Trophoblast cell (in vitro differentiated cells and primary cell): ENCODE measurements at regions not wholly inside any gene's neighbourhood (a gene's known extent, or its start where the extent isn't known, plus 50 kb on each side); places are given as distances from the start of the nearest gene placed in this dataset.
"Not testable (repeated sequence)": the region's sequence is repeated elsewhere in the genome, so short reads cannot be mapped to it uniquely, and the experiment has no call there.

ENCODE experiments used
- DNase-seq, 2 donors: peaks; one replicate each; pipeline ENCODE4 v3.0.0-alpha.2; 2016
- H2AFZ ChIP-seq: 2 replicates; pipeline ENCODE4 v1.6.1; 2013; ENCODE audit warnings: low read length, moderate library complexity, mild to moderate bottlenecking; ENCODE audit not compliant: insufficient read depth, poor library complexity
- H2AK5ac ChIP-seq: 2 replicates; pipeline ENCODE4 v1.6.1; 2013; ENCODE audit warnings: mild to moderate bottlenecking, low read length
- H2BK120ac ChIP-seq: 2 replicates; pipeline ENCODE4 v1.6.1; 2013; ENCODE audit warnings: low read length, mild to moderate bottlenecking, moderate library complexity; ENCODE audit not compliant: insufficient read depth, poor library complexity
- H2BK12ac ChIP-seq: 2 replicates; pipeline ENCODE4 v1.6.1; 2013; ENCODE audit warnings: mild to moderate bottlenecking, low read length, moderate library complexity
- H2BK5ac ChIP-seq: 2 replicates; pipeline ENCODE4 v1.6.1; 2013; ENCODE audit warnings: low read length, low read depth, moderate library complexity, mild to moderate bottlenecking; ENCODE audit not compliant: poor library complexity
- H3K14ac ChIP-seq: 2 replicates; pipeline ENCODE4 v1.6.1; 2013; ENCODE audit warnings: mild to moderate bottlenecking, low read length
- H3K18ac ChIP-seq: 2 replicates; pipeline ENCODE4 v1.6.1; 2013; ENCODE audit warnings: mild to moderate bottlenecking, low read length
- H3K23ac ChIP-seq: 2 replicates; pipeline ENCODE4 v1.6.1; 2013; ENCODE audit warnings: low read length
- H3K27ac ChIP-seq: 2 replicates; pipeline ENCODE4 v1.5.1; 2013; ENCODE audit warnings: low read depth, mild to moderate bottlenecking, inconsistent platforms, low read length, moderate library complexity
- H3K27me3 ChIP-seq: 2 replicates; pipeline ENCODE4 v1.6.1; 2013; ENCODE audit warnings: inconsistent platforms, mild to moderate bottlenecking, low read length, moderate library complexity; ENCODE audit not compliant: insufficient read depth
- H3K36me3 ChIP-seq, 2 experiments: 1 replicate in 1 of 2; 2 replicates in 1 of 2; pipeline ENCODE4 v1.6.1; 2013; ENCODE audit warnings: low read length in 2 of 2, mild to moderate bottlenecking in 2 of 2, moderate library complexity in 1 of 2; ENCODE audit not compliant: insufficient read depth in 2 of 2, control insufficient read depth in 1 of 2
- H3K4ac ChIP-seq: 2 replicates; pipeline ENCODE4 v1.6.1; 2013; ENCODE audit warnings: low read depth, mild to moderate bottlenecking, low read length, moderate library complexity
- H3K4me1 ChIP-seq, 2 experiments: 1 replicate in 1 of 2; 2 replicates in 1 of 2; pipeline ENCODE4 v1.6.1; 2013; ENCODE audit warnings: low read length in 2 of 2, mild to moderate bottlenecking in 2 of 2, moderate library complexity in 1 of 2; ENCODE audit not compliant: insufficient read depth in 2 of 2, control insufficient read depth in 1 of 2
- H3K4me2 ChIP-seq: 2 replicates; pipeline ENCODE4 v1.6.1; 2013; ENCODE audit warnings: inconsistent platforms, mild to moderate bottlenecking, low read length, moderate library complexity
- H3K4me3 ChIP-seq: 2 replicates; pipeline ENCODE4 v1.5.1; 2013; ENCODE audit warnings: mild to moderate bottlenecking, low read depth, low read length, inconsistent platforms
- H3K79me1 ChIP-seq: one replicate; pipeline ENCODE4 v1.6.1; 2013; ENCODE audit warnings: low read length
- H3K79me2 ChIP-seq: 2 replicates; pipeline ENCODE4 v1.6.1; 2013; ENCODE audit warnings: low read length, mild to moderate bottlenecking; ENCODE audit not compliant: control insufficient read depth, insufficient read depth, poor library complexity
- H3K9ac ChIP-seq: 2 replicates; pipeline ENCODE4 v1.6.1; 2013; ENCODE audit warnings: mild to moderate bottlenecking, low read length
- H3K9me3 ChIP-seq: 2 replicates; pipeline ENCODE4 v1.6.1; 2013; ENCODE audit warnings: low read depth, mild to moderate bottlenecking, control low read depth, inconsistent platforms, low read length; ENCODE audit not compliant: insufficient read depth
- H4K12ac ChIP-seq: 2 replicates; pipeline ENCODE4 v1.6.1; 2013; ENCODE audit warnings: low read depth, mild to moderate bottlenecking, low read length, moderate library complexity
- H4K8ac ChIP-seq: 2 replicates; pipeline ENCODE4 v1.6.1; 2013; ENCODE audit warnings: low read depth, mild to moderate bottlenecking, low read length, moderate library complexity
- H4K91ac ChIP-seq: one replicate; pipeline ENCODE4 v1.6.1; 2013; ENCODE audit warnings: low read depth, mild to moderate bottlenecking, low read length, moderate library complexity
- WGBS: extraction: QIAGEN DNeasy Blood & Tissue Kit; methylation state at CpG from one replicate; pipeline ENCODE4 v1.1.7; 2013; ENCODE audit warnings: missing lambda C conversion rate; ENCODE audit not compliant: insufficient read length, insufficient coverage; ENCODE audit errors: extremely low coverage; 5-methylcytosine and 5-hydroxymethylcytosine counted together

DNA sequence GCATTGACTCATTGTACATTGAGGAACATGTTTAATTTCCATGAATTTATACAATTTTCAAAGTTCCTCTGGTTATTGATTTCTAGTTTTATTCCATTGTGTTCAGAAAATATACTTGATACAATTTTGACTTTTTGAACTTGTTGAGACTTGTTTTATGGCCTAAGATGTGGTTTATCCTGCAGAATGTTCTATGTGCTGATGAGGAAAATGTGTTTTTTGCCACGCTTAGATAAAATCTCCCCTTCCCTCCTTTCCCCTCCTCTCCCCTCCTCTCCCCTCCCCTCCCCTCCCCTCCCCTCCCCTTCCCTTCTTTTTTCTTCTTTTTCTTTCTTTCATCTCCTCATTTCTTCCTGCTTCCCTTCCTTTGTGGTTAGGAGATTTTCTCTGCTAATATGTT lies 470.8 kb upstream of the MAP3K7 start:
- H3K4me3 ChIP-seq, result no peak overlapping the region
- H3K4ac ChIP-seq, result no peak overlapping the region
- H3K18ac ChIP-seq, result no peak overlapping the region
- no peak overlapping the region for H2AK5ac ChIP-seq
- no peak overlapping the region for H2BK5ac ChIP-seq
- H3K27me3 ChIP-seq, result no peaks in the 10 kb centered on the region
- no peak overlapping the region for H3K9ac ChIP-seq
- no peak overlapping the region for H3K14ac ChIP-seq
- H4K91ac ChIP-seq, result no peak overlapping the region
- no peaks in the 10 kb centered on the region for H3K79me2 ChIP-seq
- no peaks in the 10 kb centered on the region for H3K36me3 ChIP-seq
- no peak overlapping the region for H3K23ac ChIP-seq
- H2AFZ ChIP-seq, result no peak overlapping the region
- no peak overlapping the region for H3K4me2 ChIP-seq
- H4K12ac ChIP-seq, result no peak overlapping the region
- no peak overlapping the region for H3K27ac ChIP-seq
- DNase-seq, result no peak
- WGBS, result no CpG with 5 or more reads among the region's 1 CpG
- no peaks in the 10 kb centered on the region for H3K4me1 ChIP-seq
- H3K79me1 ChIP-seq, result no peaks in the 10 kb centered on the region
- H4K8ac ChIP-seq, result no peak overlapping the region
- H2BK120ac ChIP-seq, result no peak overlapping the region
- H3K9me3 ChIP-seq, result no peaks in the 10 kb centered on the region
- H2BK12ac ChIP-seq, result no peak overlapping the region

DNA sequence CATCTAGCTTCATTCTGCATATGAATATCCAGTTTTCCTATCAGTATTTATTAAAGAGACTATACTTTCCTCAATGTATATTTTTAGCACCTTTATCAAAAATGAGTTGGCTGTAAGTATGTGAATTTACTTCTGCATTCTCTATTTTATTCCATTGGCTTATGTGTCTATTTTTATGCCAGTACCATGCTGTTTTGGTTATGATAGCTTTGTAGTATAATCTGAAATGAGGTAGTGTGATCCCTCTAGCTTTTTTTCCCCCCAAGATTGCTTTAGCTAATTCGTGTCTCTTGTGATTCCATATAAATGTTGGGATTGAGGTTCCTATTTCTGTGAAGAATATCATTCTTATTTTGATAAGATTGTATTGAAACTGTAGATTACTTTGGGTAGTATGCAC lies 469.1 kb upstream of the MAP3K7 start:
- no peak overlapping the region for H4K12ac ChIP-seq
- H4K91ac ChIP-seq, result no peak overlapping the region
- H3K9me3 ChIP-seq, result no peaks in the 10 kb centered on the region
- no peak overlapping the region for H3K18ac ChIP-seq
- no peak overlapping the region for H2BK5ac ChIP-seq
- no peak overlapping the region for H3K27ac ChIP-seq
- H4K8ac ChIP-seq, result no peak overlapping the region
- no peak overlapping the region for H3K4me3 ChIP-seq
- H3K4ac ChIP-seq, result no peak overlapping the region
- H3K4me1 ChIP-seq, result no peaks in the 10 kb centered on the region
- H3K79me1 ChIP-seq, result no peaks in the 10 kb centered on the region
- H3K4me2 ChIP-seq, result no peak overlapping the region
- no peak overlapping the region for H3K23ac ChIP-seq
- no peak overlapping the region for H2AFZ ChIP-seq
- no peaks in the 10 kb centered on the region for H3K79me2 ChIP-seq
- H3K36me3 ChIP-seq, result no peaks in the 10 kb centered on the region
- no peak overlapping the region for H2BK12ac ChIP-seq
- no peak overlapping the region for H3K9ac ChIP-seq
- no peaks in the 10 kb centered on the region for H3K27me3 ChIP-seq
- WGBS, result no CpG with 5 or more reads among the region's 1 CpG
- DNase-seq, result no peak
- no peak overlapping the region for H2BK120ac ChIP-seq
- no peak overlapping the region for H2AK5ac ChIP-seq
- no peak overlapping the region for H3K14ac ChIP-seq

- not testable (repeated sequence) for H2BK120ac ChIP-seq, H3K23ac ChIP-seq, H4K12ac ChIP-seq, H3K9ac ChIP-seq, H4K8ac ChIP-seq, H3K9me3 ChIP-seq, H3K4me1 ChIP-seq, H3K18ac ChIP-seq, H2BK12ac ChIP-seq, H3K36me3 ChIP-seq, H3K79me2 ChIP-seq, H3K4me3 ChIP-seq, H3K27me3 ChIP-seq, H3K14ac ChIP-seq, H3K79me1 ChIP-seq, H4K91ac ChIP-seq, H3K27ac ChIP-seq, H3K4me2 ChIP-seq, H2BK5ac ChIP-seq, H3K4ac ChIP-seq, H2AK5ac ChIP-seq, H2AFZ ChIP-seq
- peak; percentile 6 to 49 for DNase-seq
- no CpG with 5 or more reads among the region's 33 CpGs for WGBS
Measured at GRCh38 chr6:91052473-91053450, 465.9 kb upstream of the MAP3K7 start.

GRCh38 chr6:91045161-91045560 lies 458.3 kb upstream of the MAP3K7 start:
- Histone ChIP-seq H2AK5ac (no peak overlapping the region), H4K12ac (no peak overlapping the region), H2BK120ac (no peak overlapping the region), H3K36me3 (no peaks in the 10 kb centered on the region), H4K91ac (no peak overlapping the region), H3K9ac (no peak overlapping the region), H3K9me3 (no peaks in the 10 kb centered on the region), H3K79me1 (no peaks in the 10 kb centered on the region), H2AFZ (no peak overlapping the region), H3K4me3 (no peak overlapping the region), H3K18ac (no peak overlapping the region), H3K4ac (no peak overlapping the region), H3K79me2 (no peaks in the 10 kb centered on the region), H3K27ac (no peak overlapping the region), H4K8ac (no peak overlapping the region), H3K4me1 (no peaks in the 10 kb centered on the region), H2BK5ac (no peak overlapping the region), H3K23ac (no peak overlapping the region), H2BK12ac (no peak overlapping the region), H3K14ac (no peak overlapping the region), H3K4me2 (no peak overlapping the region), H3K27me3 (no peaks in the 10 kb centered on the region)
- DNase-seq, result no peak
- no CpG with 5 or more reads among the region's 1 CpG for WGBS
